SK-N-SH treated with all-trans-retinoic acid at 6 μM for 48 hours (cell line): ENCODE measurements at regions not wholly inside any gene's neighbourhood (a gene's known extent, or its start where the extent isn't known, plus 50 kb on each side); places are given as distances from the start of the nearest gene placed in this dataset.

Experiments used
- ATAC-seq: fragments of 200-7000 bp; cut with Tn5 transposase; 3 replicates; pipeline ENCODE4 v1.9.1; 2020; ENCODE audit warnings: mild to moderate bottlenecking, moderate library complexity
- ARNTL ChIP-seq: fragments of 450-650 bp; formaldehyde crosslinking; IDR thresholded peaks from 2 replicates; pipeline ENCODE4 v1.5.0; 2020; ENCODE audit warnings: low read depth, mild to moderate bottlenecking, moderate library complexity, borderline replicate concordance
- BACH2 ChIP-seq: fragments of 250-450 bp; sonication (Bioruptor Pico); IDR thresholded peaks from 2 replicates; pipeline ENCODE4 v1.9.0; 2021; ENCODE audit warnings: mild to moderate bottlenecking, borderline replicate concordance
- CSDC2 ChIP-seq: fragments of 250-450 bp; sonication (Bioruptor Pico); IDR thresholded peaks from 2 replicates; pipeline ENCODE4 v1.5.0; 2020; ENCODE audit warnings: mild to moderate bottlenecking, moderate library complexity
- ESRRG ChIP-seq: fragments of 250-450 bp; sonication (Bioruptor Pico); IDR thresholded peaks from 2 replicates; pipeline ENCODE4 v1.6.1; 2021; ENCODE audit warnings: mild to moderate bottlenecking
- GLIS3 ChIP-seq: fragments of 250-450 bp; sonication (Bioruptor Pico); IDR thresholded peaks from 2 replicates; pipeline ENCODE4 v1.5.0; 2020; ENCODE audit warnings: mild to moderate bottlenecking, moderate library complexity
- ISL1 ChIP-seq: fragments of 250-450 bp; sonication (Bioruptor Pico); IDR thresholded peaks from 2 replicates; pipeline ENCODE4 v2.1.2; 2022; ENCODE audit warnings: mild to moderate bottlenecking, moderate library complexity
- OSR1 ChIP-seq: fragments of 250-450 bp; sonication (Bioruptor Pico); IDR thresholded peaks from 2 replicates; pipeline ENCODE4 v1.8.0; 2022; ENCODE audit warnings: moderate library complexity, mild to moderate bottlenecking, inconsistent platforms
- PATZ1 ChIP-seq: fragments of 250-450 bp; sonication (Bioruptor Pico); IDR thresholded peaks from 2 replicates; pipeline ENCODE4 v1.8.0; 2020; ENCODE audit warnings: mild to moderate bottlenecking, moderate library complexity, borderline replicate concordance
- PPARA ChIP-seq: fragments of 250-450 bp; sonication (Bioruptor Pico); IDR thresholded peaks from 2 replicates; pipeline ENCODE4 v1.5.0; 2020; ENCODE audit warnings: mild to moderate bottlenecking, borderline replicate concordance
- RARB ChIP-seq: fragments of 250-450 bp; sonication (Bioruptor Pico); IDR thresholded peaks from 2 replicates; pipeline ENCODE4 v1.8.0; 2021; ENCODE audit warnings: mild to moderate bottlenecking, moderate library complexity
- SNAI2 ChIP-seq: fragments of 250-450 bp; sonication (Bioruptor Pico); IDR thresholded peaks from 2 replicates; pipeline ENCODE4 v1.5.0; 2020; ENCODE audit warnings: mild to moderate bottlenecking, moderate library complexity
- TCF4 ChIP-seq: fragments of 250-450 bp; sonication (Bioruptor Pico); IDR thresholded peaks from 2 replicates; pipeline ENCODE4 v1.8.0; 2021; ENCODE audit warnings: mild to moderate bottlenecking, moderate library complexity, borderline replicate concordance
- TOX ChIP-seq: fragments of 250-450 bp; sonication (Bioruptor Pico); IDR thresholded peaks from 2 replicates; pipeline ENCODE4 v1.8.0; 2021; ENCODE audit warnings: mild to moderate bottlenecking, moderate library complexity, borderline replicate concordance
- TSHZ2 ChIP-seq: fragments of 250-450 bp; sonication (Bioruptor Pico); IDR thresholded peaks from 2 replicates; pipeline ENCODE4 v1.5.0; 2020; ENCODE audit warnings: mild to moderate bottlenecking, moderate library complexity
- ZC3H10 ChIP-seq: fragments of 250-450 bp; sonication (Bioruptor Pico); IDR thresholded peaks from 2 replicates; pipeline ENCODE4 v1.5.1; 2021; ENCODE audit warnings: mild to moderate bottlenecking, moderate library complexity
- ZFP3 ChIP-seq: fragments of 250-450 bp; sonication (Bioruptor Pico); IDR thresholded peaks from 2 replicates; pipeline ENCODE4 v1.5.0; 2020; ENCODE audit warnings: mild to moderate bottlenecking, moderate library complexity
- ZFP30 ChIP-seq: fragments of 450-650 bp; formaldehyde crosslinking; IDR thresholded peaks from 2 replicates; pipeline ENCODE4 v1.5.0; 2022; ENCODE audit warnings: mild to moderate bottlenecking, moderate library complexity
- ZNF565 ChIP-seq: fragments of 450-650 bp; formaldehyde crosslinking; conservative IDR thresholded peaks from 2 replicates; pipeline ENCODE4 v1.5.0; 2020; ENCODE audit warnings: low read depth, mild to moderate bottlenecking, moderate library complexity
- ZNF70 ChIP-seq: fragments of 450-650 bp; formaldehyde crosslinking; IDR thresholded peaks from 2 replicates; pipeline ENCODE4 v1.5.0; 2020; ENCODE audit warnings: mild to moderate bottlenecking, moderate library complexity
- ZNF8 ChIP-seq: fragments of 450-650 bp; formaldehyde crosslinking; IDR thresholded peaks from 2 replicates; pipeline ENCODE4 v1.5.0; 2020; ENCODE audit warnings: mild to moderate bottlenecking, moderate library complexity
- TF ChIP-seq, protein P1 (sequence below): fragments of 250-450 bp; sonication (Bioruptor Pico); IDR thresholded peaks from 2 replicates; pipeline ENCODE4 v1.5.1; 2021; ENCODE audit warnings: mild to moderate bottlenecking, moderate library complexity
- TF ChIP-seq, protein P2 (sequence below): fragments of 250-450 bp; sonication (Bioruptor Pico); IDR thresholded peaks from 2 replicates; pipeline ENCODE4 v1.5.1; 2020; ENCODE audit warnings: low read depth, mild to moderate bottlenecking, moderate library complexity
- TF ChIP-seq, protein P3 (sequence below): fragments of 250-450 bp; sonication (Bioruptor Pico); IDR thresholded peaks from 2 replicates; pipeline ENCODE4 v1.8.0; 2021; ENCODE audit warnings: low read depth, mild to moderate bottlenecking, moderate library complexity, borderline replicate concordance

GRCh38 chr2:226213717-226214116, 585.9 kb downstream of the IRS1 start:
- peak; percentile 82 for ATAC-seq

GRCh38 chr2:226211439-226211838, 588.2 kb downstream of the IRS1 start:
- peak; percentile 83 for TF ChIP-seq ISL1
- TF ChIP-seq CSDC2 = no peak
- ATAC-seq = peak; percentile 9; the same call in 1 of the 3 replicates

More at GRCh38 chr2:226213717-226214116, 585.9 kb downstream of the IRS1 start:
- TF ChIP-seq RARB (CRISPR knock-in tag) = no peak
- TF ChIP-seq, protein P1, sequence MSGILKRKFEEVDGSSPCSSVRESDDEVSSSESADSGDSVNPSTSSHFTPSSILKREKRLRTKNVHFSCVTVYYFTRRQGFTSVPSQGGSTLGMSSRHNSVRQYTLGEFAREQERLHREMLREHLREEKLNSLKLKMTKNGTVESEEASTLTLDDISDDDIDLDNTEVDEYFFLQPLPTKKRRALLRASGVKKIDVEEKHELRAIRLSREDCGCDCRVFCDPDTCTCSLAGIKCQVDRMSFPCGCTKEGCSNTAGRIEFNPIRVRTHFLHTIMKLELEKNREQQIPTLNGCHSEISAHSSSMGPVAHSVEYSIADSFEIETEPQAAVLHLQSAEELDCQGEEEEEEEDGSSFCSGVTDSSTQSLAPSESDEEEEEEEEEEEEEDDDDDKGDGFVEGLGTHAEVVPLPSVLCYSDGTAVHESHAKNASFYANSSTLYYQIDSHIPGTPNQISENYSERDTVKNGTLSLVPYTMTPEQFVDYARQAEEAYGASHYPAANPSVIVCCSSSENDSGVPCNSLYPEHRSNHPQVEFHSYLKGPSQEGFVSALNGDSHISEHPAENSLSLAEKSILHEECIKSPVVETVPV (CRISPR knock-in tag) = no peak
- TF ChIP-seq ZNF70 (CRISPR knock-in tag) = no peak
- no peak for TF ChIP-seq CSDC2
- no peak for TF ChIP-seq TSHZ2 (CRISPR knock-in tag)
- no peak for TF ChIP-seq ZNF8 (CRISPR knock-in tag)
- TF ChIP-seq, protein P2, sequence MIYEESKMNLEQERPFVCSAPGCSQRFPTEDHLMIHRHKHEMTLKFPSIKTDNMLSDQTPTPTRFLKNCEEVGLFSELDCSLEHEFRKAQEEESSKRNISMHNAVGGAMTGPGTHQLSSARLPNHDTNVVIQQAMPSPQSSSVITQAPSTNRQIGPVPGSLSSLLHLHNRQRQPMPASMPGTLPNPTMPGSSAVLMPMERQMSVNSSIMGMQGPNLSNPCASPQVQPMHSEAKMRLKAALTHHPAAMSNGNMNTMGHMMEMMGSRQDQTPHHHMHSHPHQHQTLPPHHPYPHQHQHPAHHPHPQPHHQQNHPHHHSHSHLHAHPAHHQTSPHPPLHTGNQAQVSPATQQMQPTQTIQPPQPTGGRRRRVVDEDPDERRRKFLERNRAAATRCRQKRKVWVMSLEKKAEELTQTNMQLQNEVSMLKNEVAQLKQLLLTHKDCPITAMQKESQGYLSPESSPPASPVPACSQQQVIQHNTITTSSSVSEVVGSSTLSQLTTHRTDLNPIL (CRISPR knock-in tag) = no peak
- no peak for TF ChIP-seq PPARA (CRISPR knock-in tag)
- TF ChIP-seq ESRRG (CRISPR knock-in tag) = no peak
- no peak for TF ChIP-seq ZNF565 (CRISPR knock-in tag)
- TF ChIP-seq ZFP3 (CRISPR knock-in tag) = no peak
- TF ChIP-seq OSR1 = no peak
- TF ChIP-seq, protein P3, sequence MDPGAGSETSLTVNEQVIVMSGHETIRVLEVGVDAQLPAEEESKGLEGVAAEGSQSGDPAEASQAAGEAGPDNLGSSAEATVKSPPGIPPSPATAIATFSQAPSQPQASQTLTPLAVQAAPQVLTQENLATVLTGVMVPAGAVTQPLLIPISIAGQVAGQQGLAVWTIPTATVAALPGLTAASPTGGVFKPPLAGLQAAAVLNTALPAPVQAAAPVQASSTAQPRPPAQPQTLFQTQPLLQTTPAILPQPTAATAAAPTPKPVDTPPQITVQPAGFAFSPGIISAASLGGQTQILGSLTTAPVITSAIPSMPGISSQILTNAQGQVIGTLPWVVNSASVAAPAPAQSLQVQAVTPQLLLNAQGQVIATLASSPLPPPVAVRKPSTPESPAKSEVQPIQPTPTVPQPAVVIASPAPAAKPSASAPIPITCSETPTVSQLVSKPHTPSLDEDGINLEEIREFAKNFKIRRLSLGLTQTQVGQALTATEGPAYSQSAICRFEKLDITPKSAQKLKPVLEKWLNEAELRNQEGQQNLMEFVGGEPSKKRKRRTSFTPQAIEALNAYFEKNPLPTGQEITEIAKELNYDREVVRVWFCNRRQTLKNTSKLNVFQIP (CRISPR knock-in tag) = no peak
- peak; percentile 77 for TF ChIP-seq ZC3H10 (CRISPR knock-in tag)
- TF ChIP-seq BACH2 = no peak
- TF ChIP-seq GLIS3 (CRISPR knock-in tag) = no peak
- TF ChIP-seq TOX (CRISPR knock-in tag) = peak; percentile 91
- no peak for TF ChIP-seq TCF4
- no peak for TF ChIP-seq SNAI2 (CRISPR knock-in tag)
- TF ChIP-seq ARNTL = no peak
- TF ChIP-seq ISL1 = peak; percentile 96
- TF ChIP-seq ZFP30 (CRISPR knock-in tag) = no peak
- TF ChIP-seq PATZ1 (CRISPR knock-in tag) = peak; percentile 81; the same call in 1 of the 2 replicates

DNA sequence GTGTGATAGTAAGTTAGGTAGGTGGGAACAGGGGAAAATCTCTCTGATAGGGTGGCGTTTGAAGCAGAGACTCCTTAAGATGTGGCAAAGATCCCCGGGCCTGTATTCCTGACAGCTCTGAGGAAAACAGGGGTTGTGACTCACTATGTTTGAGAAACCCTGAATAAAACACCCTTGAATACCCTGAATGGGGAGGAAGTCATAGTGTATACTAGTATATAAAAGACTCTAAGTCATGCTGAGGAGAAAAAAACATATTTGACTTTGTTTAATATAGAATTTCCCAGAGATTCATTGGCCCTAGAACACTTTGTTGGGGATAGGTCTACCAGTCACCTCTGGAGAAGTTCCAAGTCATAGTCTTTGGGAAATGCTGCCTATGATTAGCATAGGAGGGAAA, 590.9 kb downstream of the IRS1 start:
- ATAC-seq = no peak
- TF ChIP-seq RARB (CRISPR knock-in tag) (no peak), ISL1 (no peak), GLIS3 (CRISPR knock-in tag) (no peak), TCF4 (no peak), TSHZ2 (CRISPR knock-in tag) (no peak)
- TF ChIP-seq, protein P1 (CRISPR knock-in tag) = no peak
